ENCODE measurements at regions not wholly inside any gene's neighbourhood (a gene's known extent, or its start where the extent isn't known, plus 50 kb on each side); places are given as distances from the start of the nearest gene placed in this dataset.

GRCh38 chr4:33088713-33089112, 2368.5 kb downstream of the PCDH7 start:
- no peak for TF ChIP-seq POLR2A (IDR thresholded peaks at IDR 0.05; ENCODE audit: low read depth, low read length)
- no peak for TF ChIP-seq POLR2AphosphoS5 (IDR thresholded peaks at IDR 0.05; ENCODE audit: low read depth, low read length)
